Thoracic aorta (tissue), 2 donors: ENCODE measurements at regions not wholly inside any gene's neighbourhood (a gene's known extent, or its start where the extent isn't known, plus 50 kb on each side); places are given as distances from the start of the nearest gene placed in this dataset.
"Not testable (repeated sequence)": the region's sequence is repeated elsewhere in the genome, so short reads cannot be mapped to it uniquely, and the experiment has no call there.

Source experiments
- ATAC-seq: fragments of 150-250 bp; one replicate; pipeline ENCODE4 v1.8.0; 2017; ENCODE audit warnings: low read depth; ENCODE audit not compliant: insufficient number of reproducible peaks, low FRiP score
- DNase-seq: peaks from one replicate; pipeline ENCODE4 v3.0.0-alpha.2; 2020; ENCODE audit warnings: low spot score
- H3K27ac ChIP-seq, 2 donors: fragments of 200-600 bp; sonication (generic); 1 replicate in 1 of 2; 2 replicates in 1 of 2; pipeline ENCODE4 v1.5.1; 2016; ENCODE audit warnings: mild to moderate bottlenecking in 2 of 2, moderate library complexity in 2 of 2
- H3K27me3 ChIP-seq: fragments of 200-600 bp; sonication (generic); replicated peaks from 2 replicates; pipeline ENCODE4 v1.6.0; 2016; ENCODE audit warnings: mild to moderate bottlenecking; ENCODE audit not compliant: insufficient read depth
- H3K36me3 ChIP-seq: fragments of 200-600 bp; sonication (generic); one replicate; pipeline ENCODE4 v1.5.1; 2016
- H3K4me1 ChIP-seq, 2 donors: fragments of 200-600 bp; sonication (generic); 1 replicate in 1 of 2; 2 replicates in 1 of 2; pipeline versions ENCODE4 v1.5.1 to v1.6.0; 2016; ENCODE audit warnings: low read depth in 2 of 2, mild to moderate bottlenecking in 1 of 2; ENCODE audit not compliant: control insufficient read depth in 1 of 2
- H3K4me3 ChIP-seq: fragments of 200-600 bp; sonication (generic); 2 replicates; pipeline ENCODE4 v1.5.1; 2016; ENCODE audit warnings: mild to moderate bottlenecking
- H3K9me3 ChIP-seq: fragments of 200-600 bp; sonication (generic); 2 replicates; pipeline ENCODE4 v1.5.1; 2016
- CTCF ChIP-seq: fragments of 200-600 bp; sonication (generic); IDR thresholded peaks from one replicate; pipeline ENCODE4 v1.5.1; 2019; ENCODE audit warnings: antibody characterized with exemption

GRCh38 chr1:30362603-30362990 lies 360.8 kb downstream of the MATN1 start:
- no peak for TF ChIP-seq CTCF
- Histone ChIP-seq H3K9me3 (no peaks in the 10 kb centered on the region), H3K27ac (no peak overlapping the region), H3K27me3 (no peaks in the 10 kb centered on the region), H3K4me1 (no peaks in the 10 kb centered on the region), H3K4me3 (no peak overlapping the region), H3K36me3 (no peaks in the 10 kb centered on the region)
- ATAC-seq = no peak
- no peak for DNase-seq

- not testable (repeated sequence) for ATAC-seq, H3K27me3 ChIP-seq
Measured at GRCh38 chr1:30361890-30362602, 361.3 kb downstream of the MATN1 start.

GRCh38 chr1:30360753-30361152 lies 362.6 kb downstream of the MATN1 start:
- H3K27me3 ChIP-seq = no peaks in the 10 kb centered on the region

More at GRCh38 chr1:30361890-30362602, 361.3 kb downstream of the MATN1 start:
- H3K9me3 ChIP-seq, H3K36me3 ChIP-seq, H3K27ac ChIP-seq, DNase-seq, H3K4me3 ChIP-seq, H3K4me1 ChIP-seq: not testable (repeated sequence)

GRCh38 chr1:30360281-30360680 lies 363.1 kb downstream of the MATN1 start:
- no peaks in the 10 kb centered on the region for H3K36me3 ChIP-seq
- no peak for TF ChIP-seq CTCF
- H3K27ac ChIP-seq = no peak overlapping the region
- H3K9me3 ChIP-seq = no peaks in the 10 kb centered on the region
- H3K4me1 ChIP-seq = no peaks in the 10 kb centered on the region
- H3K4me3 ChIP-seq = no peak overlapping the region
- DNase-seq (no peak), ATAC-seq (no peak)
- no peaks in the 10 kb centered on the region for H3K27me3 ChIP-seq

More at GRCh38 chr1:30360753-30361152, 362.6 kb downstream of the MATN1 start:
- H3K9me3 ChIP-seq = no peaks in the 10 kb centered on the region
- DNase-seq = no peak
- no peak overlapping the region for H3K27ac ChIP-seq
- no peaks in the 10 kb centered on the region for H3K36me3 ChIP-seq
- H3K4me1 ChIP-seq = no peaks in the 10 kb centered on the region
- TF ChIP-seq CTCF = no peak
- H3K4me3 ChIP-seq = no peak overlapping the region
- no peak for ATAC-seq

- Histone ChIP-seq H3K27ac (no peak overlapping the region), H3K4me1 (no peaks in the 10 kb centered on the region), H3K36me3 (no peaks in the 10 kb centered on the region), H3K27me3 (no peaks in the 10 kb centered on the region), H3K9me3 (no peaks in the 10 kb centered on the region), H3K4me3 (no peak overlapping the region)
- no peak for ATAC-seq
- no peak for DNase-seq
- TF ChIP-seq CTCF = no peak
Measured at GRCh38 chr1:30359539-30360220, 363.7 kb downstream of the MATN1 start.
